HG02943 (cell line): ENCODE measurements at regions not wholly inside any gene's neighbourhood (a gene's known extent, or its start where the extent isn't known, plus 50 kb on each side); places are given as distances from the start of the nearest gene placed in this dataset.
"Not testable (repeated sequence)": the region's sequence is repeated elsewhere in the genome, so short reads cannot be mapped to it uniquely, and the experiment has no call there.

Experiments used
- ATAC-seq: cut with Tn5 transposase; IDR thresholded peaks from one replicate; pipeline ENCODE4 v1.9.1; 2021; ENCODE audit warnings: mild to moderate bottlenecking, low read depth, moderate library complexity; ENCODE audit not compliant: unreplicated experiment

DNA sequence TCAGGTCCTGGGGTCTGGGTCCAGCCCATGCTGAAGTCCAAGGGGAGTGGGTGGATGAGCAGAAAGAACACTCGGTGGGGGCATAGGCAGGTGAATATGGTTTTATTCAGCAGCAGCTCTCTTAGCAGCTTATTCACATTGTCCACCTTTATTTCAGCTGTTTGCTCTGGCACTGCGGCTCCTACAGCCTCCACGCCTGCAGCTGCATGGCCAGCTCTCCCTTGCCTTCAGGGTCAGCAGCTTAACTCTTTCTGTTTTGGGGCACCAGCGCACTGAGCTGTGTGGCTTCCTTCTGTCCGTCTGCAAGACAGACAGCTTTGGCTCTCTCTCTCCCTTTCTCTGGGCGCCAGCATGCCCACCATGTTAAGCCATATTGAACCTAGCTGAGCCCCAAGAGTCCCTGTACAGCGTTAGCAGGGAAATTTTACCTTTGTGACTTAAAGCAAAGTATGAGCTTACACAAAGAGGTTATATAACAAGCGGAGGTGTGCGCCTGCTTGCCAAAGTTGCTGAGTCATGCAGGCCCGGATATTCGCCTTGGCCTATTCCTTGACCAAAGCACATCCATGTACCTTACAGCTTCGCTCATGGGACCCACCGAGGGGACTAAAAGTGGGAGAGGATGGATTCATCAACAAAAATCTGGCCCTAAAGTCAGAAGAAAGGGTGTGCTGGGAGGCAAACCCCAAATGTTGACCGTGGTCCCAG lies 170.1 kb upstream of the PFN2 start:
- ATAC-seq: no peak

DNA sequence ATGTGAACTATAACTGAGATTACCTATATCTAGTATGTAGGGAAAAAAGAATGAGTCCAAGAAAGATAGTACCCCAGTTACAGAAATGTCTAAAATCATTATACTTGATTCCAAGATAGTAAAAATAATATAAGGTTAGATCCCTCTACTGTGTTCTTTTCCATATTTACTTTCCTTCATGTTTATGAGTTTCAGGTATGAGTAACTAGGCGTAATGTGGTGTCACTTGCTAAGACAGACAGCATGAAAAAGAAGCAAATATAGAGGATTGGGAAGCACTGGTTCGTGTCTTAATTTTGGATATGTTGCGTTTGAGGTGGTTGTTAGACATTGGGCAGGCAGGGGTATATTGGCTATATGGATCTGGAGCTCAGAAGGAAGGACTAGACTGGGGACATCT lies 168.1 kb upstream of the PFN2 start:
- no peak for ATAC-seq

DNA sequence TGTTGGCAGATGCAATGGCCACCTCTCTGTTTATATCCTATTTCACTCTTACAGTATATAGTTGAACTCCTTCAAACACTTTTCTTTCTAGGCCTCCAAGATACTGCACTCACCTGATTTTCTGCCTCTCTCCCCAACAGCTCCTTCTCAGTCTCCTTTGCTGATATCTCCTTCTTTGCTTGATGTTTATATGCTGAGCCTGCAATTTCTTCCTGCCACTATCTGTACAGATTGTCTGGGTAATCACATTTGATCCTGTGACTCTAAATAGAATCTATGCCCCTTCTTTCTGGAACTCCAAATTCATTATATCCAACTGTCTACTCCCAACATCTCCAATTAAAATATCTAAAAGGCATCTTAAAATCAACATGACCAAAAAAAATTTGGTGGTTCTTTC lies 165.5 kb upstream of the PFN2 start:
- no peak for ATAC-seq

DNA sequence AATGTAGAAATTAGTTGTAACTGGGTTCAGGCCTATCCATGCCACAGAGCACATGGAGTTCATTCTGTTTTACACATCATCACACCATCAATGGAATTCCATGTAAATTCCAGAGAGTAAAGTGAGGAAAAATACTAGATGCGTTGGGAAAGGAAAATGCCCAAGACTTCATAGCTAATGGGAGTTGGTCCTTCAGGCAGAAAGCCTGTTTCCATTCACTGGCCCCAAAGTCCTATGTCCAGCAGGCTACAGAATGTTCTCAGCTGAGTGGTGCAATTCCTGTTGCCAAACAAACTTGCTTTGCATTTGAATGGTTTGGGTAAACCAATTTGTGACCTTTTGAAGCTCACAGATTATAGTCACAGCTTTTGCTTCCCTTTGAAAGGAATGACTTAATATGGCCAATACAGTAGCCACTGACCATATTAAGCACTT lies 164.6 kb upstream of the PFN2 start:
- ATAC-seq: no peak

DNA sequence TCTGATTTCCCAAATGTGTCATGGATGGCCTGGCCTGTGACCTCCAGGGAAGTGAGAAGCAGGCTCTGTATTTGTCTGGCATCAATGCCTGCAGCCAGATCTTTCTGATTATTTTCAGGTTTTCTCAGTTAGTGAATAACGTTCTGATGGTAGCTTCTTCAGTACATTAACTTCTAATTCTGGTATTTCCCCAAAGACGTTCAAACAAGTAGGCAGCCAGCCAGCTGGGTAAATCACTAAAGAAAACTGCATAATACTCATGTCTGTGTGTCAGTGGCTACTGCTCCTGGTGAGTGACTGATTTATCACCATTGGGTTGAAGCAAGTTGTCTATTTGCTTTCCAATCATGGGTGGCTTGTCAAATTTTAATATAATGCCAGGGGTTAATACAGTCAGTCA lies 162.6 kb upstream of the PFN2 start:
- no peak for ATAC-seq

DNA sequence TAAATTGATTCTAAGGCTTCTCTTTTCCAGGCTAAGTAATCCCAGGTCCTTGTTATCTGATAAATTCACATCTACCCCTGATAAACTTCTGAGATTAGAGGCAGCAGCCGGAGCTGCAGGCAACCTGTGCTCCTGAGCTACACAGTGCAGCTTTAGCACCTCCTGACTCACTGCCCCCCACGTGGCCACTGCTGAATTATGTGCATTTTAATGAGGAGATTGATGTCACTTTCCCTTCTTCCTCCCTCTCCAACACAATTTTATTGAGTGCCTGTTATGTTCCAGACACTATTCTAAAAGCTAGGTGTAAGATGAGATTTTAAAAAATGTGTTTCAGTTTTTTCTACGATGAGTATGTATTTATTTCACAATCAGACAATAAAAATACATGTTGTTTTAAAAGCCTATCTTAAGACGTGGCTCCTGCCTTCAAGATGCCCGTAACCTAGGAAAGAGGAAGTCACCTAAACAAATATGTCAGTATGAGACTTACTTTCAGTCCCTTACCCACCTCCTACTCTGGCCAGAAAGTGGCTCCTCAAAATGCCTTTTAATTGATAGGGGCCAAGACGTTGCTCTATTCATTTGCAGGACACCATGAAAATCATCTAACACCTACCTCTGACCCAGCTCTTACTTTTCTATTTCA lies 161.5 kb upstream of the PFN2 start:
- no peak for ATAC-seq

DNA sequence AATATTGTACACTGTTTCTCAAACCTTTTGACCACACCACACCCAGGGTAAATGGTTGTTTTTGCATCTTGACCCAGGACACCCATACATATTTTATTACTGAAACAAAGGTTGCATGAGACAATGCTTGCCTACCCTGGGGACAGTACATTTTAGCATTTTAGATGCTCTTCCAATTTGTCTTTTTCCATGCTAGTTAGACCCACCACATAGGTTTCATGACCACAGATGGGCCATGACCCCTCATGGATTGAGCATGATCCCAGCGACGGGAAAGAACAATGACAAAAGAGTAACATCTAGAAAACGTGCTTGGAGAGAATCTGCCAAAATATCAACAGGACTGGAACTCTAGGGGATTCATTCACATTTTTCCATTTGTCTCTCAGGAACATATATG lies 161.0 kb upstream of the PFN2 start:
- no peak for ATAC-seq

DNA sequence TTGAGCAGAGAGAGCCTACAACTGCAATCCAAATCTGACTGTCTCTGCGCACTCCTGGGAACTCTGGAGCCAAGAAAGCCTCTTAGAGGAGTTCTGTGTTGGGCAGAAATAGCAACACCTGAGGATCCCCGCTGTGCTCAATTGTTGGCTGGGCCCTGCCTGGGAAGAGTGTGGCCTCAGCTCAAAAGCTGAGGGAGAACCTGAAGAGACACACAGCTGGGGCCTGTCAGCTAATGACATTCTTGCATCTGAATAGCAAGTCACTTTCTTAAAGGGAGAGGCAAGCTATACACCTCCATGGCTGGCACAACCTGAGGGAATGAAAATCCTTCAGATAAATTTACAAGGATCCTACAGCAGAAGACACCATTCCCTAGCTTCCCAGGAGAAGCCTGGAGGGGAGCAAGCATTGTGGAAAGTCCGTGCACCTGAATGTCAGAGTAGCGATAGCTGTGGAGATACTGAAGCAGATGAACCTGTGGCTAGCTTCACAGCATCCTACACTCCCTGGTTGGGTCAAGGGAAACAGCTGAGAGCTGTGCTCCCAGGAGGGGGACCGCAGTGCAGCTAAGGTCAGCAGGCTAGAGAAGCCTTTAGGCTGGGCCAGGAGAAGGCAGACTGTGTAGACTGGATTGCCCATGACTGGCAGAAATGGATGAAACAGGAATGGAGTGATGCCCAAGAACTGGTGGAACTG lies 159.9 kb upstream of the PFN2 start:
- ATAC-seq: no peak

DNA sequence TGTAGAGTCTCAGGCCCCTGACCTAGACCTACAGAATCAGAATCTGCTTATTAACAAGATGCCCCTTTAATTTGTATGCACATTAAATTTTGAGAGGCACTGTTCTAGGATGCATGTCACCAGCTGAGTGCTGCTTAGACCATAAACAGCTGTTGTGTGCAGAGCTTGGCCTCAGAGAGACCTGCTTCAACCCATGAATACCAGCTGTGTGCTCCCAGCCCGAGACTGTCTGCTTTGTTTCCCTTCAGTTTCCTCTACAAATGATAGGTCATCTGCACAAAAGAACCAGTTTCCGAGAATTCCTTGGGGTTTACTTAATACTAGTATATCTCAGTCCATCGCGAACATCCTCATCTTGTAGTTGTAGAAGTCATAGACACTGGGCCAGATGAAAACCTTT lies 158.5 kb upstream of the PFN2 start:
- ATAC-seq: no peak

DNA sequence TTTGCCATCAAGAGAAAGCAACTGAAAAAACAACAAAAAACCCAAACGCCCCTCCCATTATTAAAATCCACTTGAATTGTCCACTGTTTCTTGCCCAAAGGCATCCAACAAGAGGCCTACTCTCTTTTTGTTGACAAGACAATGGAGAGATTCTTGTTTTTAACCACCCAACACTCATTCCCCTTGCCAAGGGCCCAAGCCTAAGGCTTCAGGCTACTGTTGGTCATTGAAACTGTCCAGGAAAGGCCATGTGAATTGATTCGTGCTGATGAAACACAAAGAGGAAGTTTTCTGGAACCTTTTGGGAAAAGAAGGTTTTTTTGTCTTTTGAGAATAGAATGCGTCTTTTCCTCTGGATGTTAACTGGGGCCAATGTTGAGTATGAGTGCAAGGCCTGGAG lies 157.4 kb upstream of the PFN2 start:
- no peak for ATAC-seq

DNA sequence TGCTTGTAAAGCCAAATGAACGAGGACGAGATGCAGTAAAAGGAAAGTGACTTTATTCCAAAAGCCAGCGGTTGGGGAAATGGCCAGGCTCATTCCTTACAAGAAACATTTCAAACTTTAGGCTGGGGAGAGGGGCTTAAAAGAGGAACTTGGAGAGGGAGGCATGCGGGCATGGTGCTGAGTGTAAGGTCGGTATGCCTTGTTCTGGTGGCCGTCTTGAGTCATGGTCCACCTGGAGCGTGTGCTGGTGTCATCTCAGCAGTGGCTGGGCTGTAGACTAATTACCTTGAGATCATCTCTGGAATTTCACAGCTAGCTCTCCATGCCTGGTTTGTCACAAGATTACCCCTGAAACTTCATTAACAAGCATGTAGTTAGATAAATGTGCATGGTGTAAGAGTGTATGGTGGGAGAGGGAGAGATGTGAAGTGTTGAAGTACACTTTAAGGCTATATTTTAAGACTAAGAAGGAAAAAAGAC lies 156.4 kb upstream of the PFN2 start:
- no peak for ATAC-seq

DNA sequence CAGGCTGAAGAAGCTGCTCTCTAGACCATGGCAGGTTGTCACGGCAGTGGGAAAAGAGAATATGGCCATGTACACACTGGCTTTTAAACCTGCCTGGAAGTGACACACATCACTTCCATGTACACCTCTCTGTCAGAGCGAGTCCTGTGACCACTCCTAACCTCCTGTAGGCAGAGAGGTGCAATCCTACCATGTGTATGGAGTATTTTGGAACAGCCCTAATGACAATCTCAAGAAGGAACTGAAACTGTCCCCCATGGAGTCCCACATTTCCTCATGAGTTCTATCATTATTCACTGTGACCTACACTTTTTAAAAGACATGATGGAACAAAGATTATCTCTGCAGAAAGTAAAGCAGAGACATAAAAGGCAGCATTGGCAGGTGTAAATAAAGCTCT lies 153.4 kb upstream of the PFN2 start:
- ATAC-seq: no peak

DNA sequence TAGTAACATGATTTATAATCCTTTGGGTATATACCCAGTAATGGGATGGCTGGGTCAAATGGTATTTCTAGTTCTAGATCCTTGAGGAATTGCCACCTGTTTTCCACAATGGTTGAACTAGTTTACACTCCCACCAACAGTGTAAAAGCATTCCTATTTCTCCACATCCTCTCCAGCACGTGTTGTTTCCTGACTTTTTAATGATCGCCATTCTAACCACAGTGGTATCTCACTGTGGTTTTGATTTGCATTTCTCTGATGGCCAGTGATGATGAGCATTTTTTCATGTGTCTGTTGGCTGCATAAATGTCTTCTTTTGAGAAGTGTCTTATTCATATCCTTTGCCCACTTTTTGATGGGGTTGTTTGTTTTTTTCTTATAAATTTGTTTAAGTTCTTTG lies 152.6 kb upstream of the PFN2 start:
- ATAC-seq: not testable (repeated sequence)

DNA sequence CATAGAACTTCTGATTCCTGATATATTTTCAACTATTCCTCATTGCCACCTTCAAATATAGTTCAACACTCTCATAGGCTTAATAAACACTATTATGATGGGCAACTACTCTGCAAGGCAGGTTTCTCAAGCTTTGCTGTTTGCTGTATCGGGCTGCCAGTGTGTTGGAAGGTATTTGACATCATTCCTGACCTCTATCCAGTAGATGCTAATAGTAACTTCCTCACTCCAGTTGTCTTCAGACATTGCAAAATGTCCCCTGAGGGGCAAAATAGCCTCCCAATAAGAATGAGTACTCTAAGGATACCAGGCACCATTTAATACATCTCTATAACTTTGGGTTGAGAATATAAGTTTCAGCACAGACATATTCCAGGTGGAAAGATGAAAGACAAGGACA lies 147.5 kb upstream of the PFN2 start:
- ATAC-seq: no peak

DNA sequence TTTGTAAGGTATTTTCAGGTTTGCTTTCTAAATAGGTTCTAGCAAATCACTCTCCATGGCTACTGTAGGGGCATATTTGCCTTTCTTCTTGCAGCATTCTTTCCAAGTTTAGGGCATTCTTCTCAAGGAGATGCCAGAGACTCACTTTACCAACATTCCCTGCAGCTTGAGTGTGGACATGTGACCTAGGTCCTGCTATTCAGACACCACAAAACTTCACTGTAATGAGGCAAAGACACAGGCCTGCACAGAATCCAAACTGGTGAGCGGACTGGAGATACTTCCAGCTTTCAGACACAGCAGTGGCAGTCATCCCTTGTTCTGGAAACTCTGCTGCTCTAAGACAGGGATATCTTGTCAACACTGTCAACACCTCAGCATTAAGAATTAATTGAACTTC lies 146.4 kb upstream of the PFN2 start:
- no peak for ATAC-seq

DNA sequence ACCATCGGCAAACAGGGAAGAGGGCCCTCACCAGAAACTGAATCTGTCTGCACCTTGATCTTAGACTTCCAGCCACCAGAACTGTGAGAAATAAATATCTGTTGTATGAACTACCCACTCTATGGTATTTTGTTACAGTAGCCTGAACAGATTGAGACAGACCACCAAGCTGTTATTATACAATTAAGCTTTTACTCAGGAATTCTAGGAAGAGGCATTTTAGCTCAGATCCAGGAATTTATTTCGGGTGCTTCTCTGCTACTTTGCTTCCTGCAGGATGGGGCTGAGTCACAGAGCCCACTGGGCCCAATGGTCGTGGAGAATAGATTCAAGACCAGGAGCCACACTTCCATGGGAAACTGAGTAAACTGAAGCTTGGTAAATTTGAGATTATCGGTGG lies 145.5 kb upstream of the PFN2 start:
- no peak for ATAC-seq

DNA sequence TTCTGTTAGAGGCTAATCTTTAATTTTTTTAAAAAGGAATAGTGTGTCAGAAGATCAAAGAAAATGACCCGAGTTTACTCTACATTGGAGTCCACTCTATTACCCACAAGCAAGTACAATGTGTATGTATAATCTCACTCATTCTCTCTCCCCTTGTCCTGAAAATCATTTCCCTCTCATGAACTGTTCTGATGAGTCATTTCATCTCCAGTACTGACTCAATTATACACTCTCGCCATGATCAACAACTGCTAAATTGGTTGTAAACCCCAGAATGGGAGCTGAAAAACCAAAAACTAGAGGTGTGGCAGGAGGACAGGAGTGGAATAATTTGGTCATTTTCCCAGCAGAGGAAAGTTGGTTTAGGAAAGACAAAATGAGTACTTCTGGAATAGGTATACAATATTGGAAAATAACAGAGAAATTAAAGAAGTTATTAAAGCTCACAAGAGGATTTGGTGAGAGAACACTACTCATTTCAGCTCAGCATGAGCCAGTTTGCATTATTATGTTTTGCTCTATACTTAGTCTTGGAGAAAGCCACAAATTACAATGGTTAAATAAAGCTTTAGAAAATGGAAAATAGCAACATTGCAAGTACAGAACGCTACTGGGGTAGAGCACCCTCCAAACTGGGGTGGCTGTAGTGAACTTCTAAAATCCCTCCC lies 144.3 kb upstream of the PFN2 start:
- ATAC-seq: no peak

DNA sequence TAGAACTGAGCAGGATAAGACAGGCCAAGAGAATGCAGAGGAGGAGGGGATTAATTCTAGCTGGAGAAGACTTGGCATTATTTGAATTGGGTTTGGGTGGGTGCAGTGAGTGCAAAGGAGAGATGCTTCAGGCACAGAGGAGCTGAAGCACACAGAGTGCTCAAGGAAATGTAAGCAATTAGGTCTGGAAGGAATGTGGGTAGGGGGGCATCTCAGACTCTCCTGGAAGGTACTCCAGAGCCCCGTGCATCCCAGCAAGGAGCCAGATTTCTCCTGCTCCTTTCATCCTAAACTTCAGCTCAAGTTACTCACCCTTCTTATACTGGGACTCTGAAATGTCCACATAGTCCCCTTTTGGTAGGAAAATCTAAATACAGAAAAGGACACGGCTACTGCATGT lies 143.6 kb upstream of the PFN2 start:
- ATAC-seq: no peak

DNA sequence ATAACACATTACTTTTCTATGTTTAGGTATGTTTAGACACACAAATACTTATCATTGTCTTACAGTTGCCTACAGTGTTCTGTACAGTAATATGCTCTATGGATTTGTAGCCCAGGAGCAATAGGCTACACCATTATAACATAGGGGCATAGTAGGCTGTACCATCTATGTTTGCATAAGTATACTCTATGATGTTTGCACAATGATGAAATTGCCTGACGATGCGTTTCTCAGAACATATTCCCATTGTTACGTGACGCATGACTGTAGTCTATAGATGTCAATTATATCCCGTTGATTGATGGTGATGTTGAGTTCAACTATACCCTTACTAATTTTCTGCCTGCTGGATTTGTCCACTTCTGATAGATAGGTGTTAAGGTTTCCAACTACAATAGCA lies 139.4 kb upstream of the PFN2 start:
- ATAC-seq: no peak

DNA sequence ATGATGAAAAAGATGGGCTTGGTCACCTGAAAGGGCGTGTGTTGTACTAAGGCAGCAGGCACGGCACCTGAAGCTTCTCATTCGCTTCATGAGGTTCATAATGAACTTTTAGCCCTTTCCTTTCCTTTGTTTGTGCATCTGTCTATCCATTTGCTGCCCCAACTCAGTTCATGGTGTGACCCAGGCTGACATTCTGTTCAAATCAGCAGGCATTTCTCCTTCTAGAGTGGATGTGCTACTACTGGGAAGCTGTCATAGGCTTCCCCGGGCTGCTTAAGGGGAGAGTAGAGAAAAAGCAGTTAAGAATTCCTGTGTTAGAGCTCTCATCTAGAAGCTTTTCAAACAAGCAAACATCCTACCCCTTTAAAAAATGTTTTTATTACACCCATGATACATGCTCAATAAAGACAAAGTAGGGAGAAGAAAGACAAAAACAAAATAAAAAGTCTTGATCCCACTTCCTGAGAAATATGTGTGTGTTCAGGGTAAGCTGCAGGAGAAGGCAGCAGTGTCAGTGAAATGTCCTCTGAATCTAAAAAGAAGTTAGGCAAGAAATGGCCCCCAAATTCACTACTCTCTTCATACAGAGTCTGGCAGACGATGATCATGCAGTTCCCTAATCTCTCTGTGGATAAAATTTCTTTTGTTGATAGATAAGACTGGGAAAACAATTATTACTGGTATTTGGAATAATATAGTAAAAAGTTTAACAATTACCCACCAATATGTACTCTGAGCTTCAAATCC lies 136.9 kb upstream of the PFN2 start:
- no peak for ATAC-seq
